ENCODE measurements at regions not wholly inside any gene's neighbourhood (a gene's known extent, or its start where the extent isn't known, plus 50 kb on each side); places are given as distances from the start of the nearest gene placed in this dataset.

- FAIRE-seq = no peak
- Histone ChIP-seq H3K9me3 (ENCODE audit: control insufficient read depth in 2 of 2, insufficient read depth in 1 of 2, low read depth in 1 of 2, low read length in 1 of 2) (no peaks in the 10 kb centered on the region), H3K27me3 (ENCODE audit: control insufficient read depth in 3 of 3, insufficient read depth in 3 of 3, low read length in 3 of 3) (no peaks in the 10 kb centered on the region), H3K4me1 (ENCODE audit: control insufficient read depth in 3 of 3, insufficient read depth in 2 of 3, low read depth in 1 of 3, low read length in 2 of 3) (no peaks in the 10 kb centered on the region), H3K4me3 (ENCODE audit: low read depth in 1 of 3, low read length in 3 of 3) (no peak overlapping the region), H3K36me3 (ENCODE audit: control insufficient read depth in 3 of 3, insufficient read depth in 2 of 3, low read depth in 1 of 3, low read length in 3 of 3) (no peaks in the 10 kb centered on the region), H3K27ac (ENCODE audit: low read depth in 1 of 3, low read length in 2 of 3) (no peak overlapping the region)
- 74 to 77% (median 74%) methylated on average over 2 of the region's 2 CpGs for WGBS, 3 donors
- DNase-seq = no peak
Measured at GRCh38 chr4:84001876-84002569, 466.1 kb downstream of the GPAT3 start.

- no peaks in the 10 kb centered on the region for H3K36me3 ChIP-seq (ENCODE audit: control insufficient read depth in 3 of 3, insufficient read depth in 2 of 3, low read depth in 1 of 3, low read length in 3 of 3)
- no peak overlapping the region for H3K27ac ChIP-seq (ENCODE audit: low read depth in 1 of 3, low read length in 2 of 3)
- FAIRE-seq (no peak), DNase-seq (no peak)
- H3K4me1 ChIP-seq (ENCODE audit: control insufficient read depth in 3 of 3, insufficient read depth in 2 of 3, low read depth in 1 of 3, low read length in 2 of 3) = no peaks in the 10 kb centered on the region
- H3K9me3 ChIP-seq (ENCODE audit: control insufficient read depth in 2 of 2, insufficient read depth in 1 of 2, low read depth in 1 of 2, low read length in 1 of 2) = no peaks in the 10 kb centered on the region
- H3K4me3 ChIP-seq (ENCODE audit: low read depth in 1 of 3, low read length in 3 of 3) = no peak overlapping the region
- WGBS, 3 donors = 57 to 64% (median 63%) methylated on average over 3 of the region's 3 CpGs
- H3K27me3 ChIP-seq (ENCODE audit: control insufficient read depth in 3 of 3, insufficient read depth in 3 of 3, low read length in 3 of 3) = no peaks in the 10 kb centered on the region
Measured at GRCh38 chr4:83996254-83996653, 460.3 kb downstream of the GPAT3 start.

GRCh38 chr4:83993774-83994173 is 457.9 kb downstream of the GPAT3 start:
- Histone ChIP-seq H3K27ac (ENCODE audit: low read depth in 1 of 3, low read length in 2 of 3) (no peak overlapping the region), H3K27me3 (ENCODE audit: control insufficient read depth in 3 of 3, insufficient read depth in 3 of 3, low read length in 3 of 3) (no peaks in the 10 kb centered on the region), H3K4me1 (ENCODE audit: control insufficient read depth in 3 of 3, insufficient read depth in 2 of 3, low read depth in 1 of 3, low read length in 2 of 3) (no peaks in the 10 kb centered on the region), H3K4me3 (ENCODE audit: low read depth in 1 of 3, low read length in 3 of 3) (no peak overlapping the region), H3K9me3 (ENCODE audit: control insufficient read depth in 2 of 2, insufficient read depth in 1 of 2, low read depth in 1 of 2, low read length in 1 of 2) (peaks cover 0 to 8% of the 10 kb centered on the region in 2 donors), H3K36me3 (ENCODE audit: control insufficient read depth in 3 of 3, insufficient read depth in 2 of 3, low read depth in 1 of 3, low read length in 3 of 3) (no peaks in the 10 kb centered on the region)
- FAIRE-seq (no peak), DNase-seq (no peak)
- WGBS, 3 donors = 55 to 76% (median 66%) methylated on average over 7 of the region's 7 CpGs

GRCh38 chr4:83989835-83990234 is 453.9 kb downstream of the GPAT3 start:
- no peaks in the 10 kb centered on the region for H3K27me3 ChIP-seq (ENCODE audit: control insufficient read depth in 3 of 3, insufficient read depth in 3 of 3, low read length in 3 of 3)
- no peak for FAIRE-seq

GRCh38 chr4:83981156-83981555 is 445.2 kb downstream of the GPAT3 start:
- no peak overlapping the region for H3K27ac ChIP-seq (ENCODE audit: low read depth in 1 of 3, low read length in 2 of 3)
- no peaks in the 10 kb centered on the region for H3K36me3 ChIP-seq (ENCODE audit: control insufficient read depth in 3 of 3, insufficient read depth in 2 of 3, low read depth in 1 of 3, low read length in 3 of 3)
- WGBS, 3 donors = 91 to 94% (median 92%) methylated on average over 4 of the region's 4 CpGs
- no peak for FAIRE-seq
- no peak for DNase-seq
- H3K27me3 ChIP-seq (ENCODE audit: control insufficient read depth in 3 of 3, insufficient read depth in 3 of 3, low read length in 3 of 3) = no peaks in the 10 kb centered on the region
- no peaks in the 10 kb centered on the region for H3K4me1 ChIP-seq (ENCODE audit: control insufficient read depth in 3 of 3, insufficient read depth in 2 of 3, low read depth in 1 of 3, low read length in 2 of 3)
- no peaks in the 10 kb centered on the region for H3K9me3 ChIP-seq (ENCODE audit: control insufficient read depth in 2 of 2, insufficient read depth in 1 of 2, low read depth in 1 of 2, low read length in 1 of 2)
- H3K4me3 ChIP-seq (ENCODE audit: low read depth in 1 of 3, low read length in 3 of 3) = no peak overlapping the region

More at GRCh38 chr4:83989835-83990234, 453.9 kb downstream of the GPAT3 start:
- peaks cover 0 to 8% of the 10 kb centered on the region in 2 donors for H3K9me3 ChIP-seq (ENCODE audit: control insufficient read depth in 2 of 2, insufficient read depth in 1 of 2, low read depth in 1 of 2, low read length in 1 of 2)
- H3K27ac ChIP-seq (ENCODE audit: low read depth in 1 of 3, low read length in 2 of 3) = no peak overlapping the region
- no peak for DNase-seq
- no peak overlapping the region for H3K4me3 ChIP-seq (ENCODE audit: low read depth in 1 of 3, low read length in 3 of 3)
- no peaks in the 10 kb centered on the region for H3K36me3 ChIP-seq (ENCODE audit: control insufficient read depth in 3 of 3, insufficient read depth in 2 of 3, low read depth in 1 of 3, low read length in 3 of 3)
- H3K4me1 ChIP-seq (ENCODE audit: control insufficient read depth in 3 of 3, insufficient read depth in 2 of 3, low read depth in 1 of 3, low read length in 2 of 3) = no peaks in the 10 kb centered on the region
- WGBS, 3 donors = 55 to 70% (median 60%) methylated on average over 7 of the region's 7 CpGs

GRCh38 chr4:83979773-83980172 is 443.9 kb downstream of the GPAT3 start:
- H3K27ac ChIP-seq (ENCODE audit: low read depth in 1 of 3, low read length in 2 of 3) = no peak overlapping the region
- no peaks in the 10 kb centered on the region for H3K9me3 ChIP-seq (ENCODE audit: control insufficient read depth in 2 of 2, insufficient read depth in 1 of 2, low read depth in 1 of 2, low read length in 1 of 2)
- no peaks in the 10 kb centered on the region for H3K27me3 ChIP-seq (ENCODE audit: control insufficient read depth in 3 of 3, insufficient read depth in 3 of 3, low read length in 3 of 3)
- FAIRE-seq = no peak
- no peak for DNase-seq
- H3K4me1 ChIP-seq (ENCODE audit: control insufficient read depth in 3 of 3, insufficient read depth in 2 of 3, low read depth in 1 of 3, low read length in 2 of 3) = no peaks in the 10 kb centered on the region
- no peaks in the 10 kb centered on the region for H3K36me3 ChIP-seq (ENCODE audit: control insufficient read depth in 3 of 3, insufficient read depth in 2 of 3, low read depth in 1 of 3, low read length in 3 of 3)
- no peak overlapping the region for H3K4me3 ChIP-seq (ENCODE audit: low read depth in 1 of 3, low read length in 3 of 3)
- 80 to 89% (median 83%) methylated on average over 3 of the region's 3 CpGs for WGBS, 3 donors

- WGBS, 3 donors = 59 to 86% (median 61%) methylated on average over 1 of the region's 1 CpG
- DNase-seq (no peak), FAIRE-seq (no peak)
- no peaks in the 10 kb centered on the region for H3K36me3 ChIP-seq (ENCODE audit: control insufficient read depth in 3 of 3, insufficient read depth in 2 of 3, low read depth in 1 of 3, low read length in 3 of 3)
- no peaks in the 10 kb centered on the region for H3K9me3 ChIP-seq (ENCODE audit: control insufficient read depth in 2 of 2, insufficient read depth in 1 of 2, low read depth in 1 of 2, low read length in 1 of 2)
- H3K4me3 ChIP-seq (ENCODE audit: low read depth in 1 of 3, low read length in 3 of 3) = no peak overlapping the region
- H3K27me3 ChIP-seq (ENCODE audit: control insufficient read depth in 3 of 3, insufficient read depth in 3 of 3, low read length in 3 of 3) = no peaks in the 10 kb centered on the region
- no peaks in the 10 kb centered on the region for H3K4me1 ChIP-seq (ENCODE audit: control insufficient read depth in 3 of 3, insufficient read depth in 2 of 3, low read depth in 1 of 3, low read length in 2 of 3)
- no peak overlapping the region for H3K27ac ChIP-seq (ENCODE audit: low read depth in 1 of 3, low read length in 2 of 3)
Measured at GRCh38 chr4:83974111-83974780, 438.3 kb downstream of the GPAT3 start.

GRCh38 chr4:83964996-83965541 is 429.2 kb downstream of the GPAT3 start:
- no peaks in the 10 kb centered on the region for H3K36me3 ChIP-seq (ENCODE audit: control insufficient read depth in 3 of 3, insufficient read depth in 2 of 3, low read depth in 1 of 3, low read length in 3 of 3)
- no peaks in the 10 kb centered on the region for H3K4me1 ChIP-seq (ENCODE audit: control insufficient read depth in 3 of 3, insufficient read depth in 2 of 3, low read depth in 1 of 3, low read length in 2 of 3)
- H3K4me3 ChIP-seq (ENCODE audit: low read depth in 1 of 3, low read length in 3 of 3) = no peak overlapping the region
- DNase-seq (no peak), FAIRE-seq (no peak)
- H3K9me3 ChIP-seq (ENCODE audit: control insufficient read depth in 2 of 2, insufficient read depth in 1 of 2, low read depth in 1 of 2, low read length in 1 of 2) = peaks cover 0 to 16% of the 10 kb centered on the region in 2 donors
- 75 to 84% (median 84%) methylated on average over 3 of the region's 3 CpGs for WGBS, 3 donors
- H3K27ac ChIP-seq (ENCODE audit: low read depth in 1 of 3, low read length in 2 of 3) = no peak overlapping the region
- H3K27me3 ChIP-seq (ENCODE audit: control insufficient read depth in 3 of 3, insufficient read depth in 3 of 3, low read length in 3 of 3) = no peaks in the 10 kb centered on the region
